GM18498 (cell line): ENCODE measurements at regions not wholly inside any gene's neighbourhood (a gene's known extent, or its start where the extent isn't known, plus 50 kb on each side); places are given as distances from the start of the nearest gene placed in this dataset.

Experiments used
- ATAC-seq: cut with Tn5 transposase; IDR thresholded peaks from one replicate; pipeline ENCODE4 v1.9.1; 2021; ENCODE audit warnings: mild to moderate bottlenecking, moderate library complexity; ENCODE audit not compliant: unreplicated experiment

DNA sequence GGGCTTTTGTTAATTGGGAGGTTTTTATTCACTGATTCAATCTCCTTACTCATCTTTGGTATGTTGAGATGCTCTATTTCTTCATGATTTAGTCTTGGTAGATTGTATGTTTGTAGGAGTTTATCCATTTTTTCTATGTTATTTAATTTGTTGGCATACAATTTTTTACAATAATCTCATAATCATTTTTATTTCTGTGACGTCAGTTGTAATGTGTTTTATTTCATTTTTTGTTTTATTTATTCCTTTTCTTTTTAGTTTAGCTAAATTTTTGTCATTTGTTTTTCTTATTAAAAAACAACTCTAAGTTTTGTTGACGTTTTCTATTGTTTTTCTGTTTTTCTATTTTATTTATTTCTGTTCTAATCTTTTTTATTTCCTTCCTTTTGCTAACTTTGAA is 389.8 kb downstream of the HS3ST3B1 start:
- no peak for ATAC-seq

DNA sequence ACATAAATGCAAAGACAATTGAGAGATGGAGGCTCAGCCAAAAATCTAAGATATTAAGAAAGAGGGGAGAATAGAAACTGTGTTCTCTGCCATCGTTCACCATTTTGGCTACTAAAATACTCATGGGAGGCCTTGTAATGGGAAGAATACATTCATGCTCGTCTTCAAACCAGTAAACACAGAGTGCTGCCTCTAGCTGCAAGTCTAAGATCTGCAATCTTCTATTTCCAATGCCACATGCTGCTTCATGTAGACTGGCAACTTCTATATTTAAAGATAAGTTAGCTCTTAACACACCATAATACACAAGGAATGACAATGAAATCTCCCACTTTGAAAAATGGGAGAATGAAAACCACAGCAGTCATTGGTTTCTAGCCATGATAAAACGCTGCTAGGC is 387.3 kb downstream of the HS3ST3B1 start:
- ATAC-seq, result no peak

DNA sequence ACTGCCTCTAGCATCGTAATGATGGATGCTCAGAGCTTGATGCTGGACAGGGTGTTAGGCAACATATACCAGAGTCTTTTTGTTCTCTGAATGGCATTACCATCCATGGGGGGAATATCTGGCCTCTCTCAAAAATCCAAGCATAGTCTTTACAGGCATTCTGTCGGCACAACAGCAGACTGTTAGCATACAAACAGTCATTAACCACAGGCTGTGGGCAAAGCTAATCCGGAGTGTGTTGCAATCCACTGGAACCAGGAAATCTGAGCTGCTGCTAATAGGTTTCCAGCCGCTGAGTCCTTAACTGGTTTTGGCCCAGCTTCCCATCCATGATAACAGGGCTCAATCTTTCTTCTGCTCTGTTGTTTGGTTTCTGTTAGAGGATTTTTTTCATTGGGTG is 371.9 kb downstream of the HS3ST3B1 start:
- no peak for ATAC-seq

DNA sequence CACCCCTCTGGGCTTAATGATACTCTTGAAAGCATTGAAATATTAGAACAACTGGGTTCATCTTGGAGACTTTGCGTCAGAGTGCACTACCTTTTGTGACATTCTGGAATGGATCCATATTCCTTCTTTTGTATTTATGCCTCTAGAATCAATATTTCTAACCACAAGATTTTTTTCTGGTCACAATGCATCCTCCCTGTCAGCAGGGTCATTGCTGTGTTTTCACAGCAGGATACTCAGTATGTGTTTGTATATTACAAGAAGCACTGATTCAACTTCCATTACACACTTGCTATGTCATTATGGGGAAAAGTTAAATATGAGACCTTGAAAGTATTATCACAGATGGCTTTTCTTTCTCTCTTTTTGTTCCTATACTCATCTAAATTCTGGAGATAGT is 370.0 kb downstream of the HS3ST3B1 start:
- ATAC-seq, result no peak

DNA sequence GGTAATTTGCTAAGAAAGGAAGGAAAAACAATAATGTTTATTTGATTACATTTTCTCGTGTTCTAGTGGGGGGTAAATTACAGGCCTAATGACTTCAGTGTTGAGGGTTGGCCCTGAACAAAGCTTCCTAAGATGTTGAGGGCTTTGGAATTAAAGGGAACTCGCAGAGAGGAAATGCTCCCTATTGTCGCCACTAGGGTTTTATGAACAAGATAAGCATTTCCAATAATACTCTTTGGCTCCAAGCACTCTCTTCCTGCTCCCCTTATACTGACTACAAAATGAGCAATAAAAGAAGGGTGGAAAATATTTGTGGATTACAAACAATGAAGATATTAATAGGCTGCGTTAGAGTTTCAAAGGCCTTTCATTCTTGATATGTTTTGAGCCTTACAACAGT is 363.6 kb downstream of the HS3ST3B1 start:
- no peak for ATAC-seq

DNA sequence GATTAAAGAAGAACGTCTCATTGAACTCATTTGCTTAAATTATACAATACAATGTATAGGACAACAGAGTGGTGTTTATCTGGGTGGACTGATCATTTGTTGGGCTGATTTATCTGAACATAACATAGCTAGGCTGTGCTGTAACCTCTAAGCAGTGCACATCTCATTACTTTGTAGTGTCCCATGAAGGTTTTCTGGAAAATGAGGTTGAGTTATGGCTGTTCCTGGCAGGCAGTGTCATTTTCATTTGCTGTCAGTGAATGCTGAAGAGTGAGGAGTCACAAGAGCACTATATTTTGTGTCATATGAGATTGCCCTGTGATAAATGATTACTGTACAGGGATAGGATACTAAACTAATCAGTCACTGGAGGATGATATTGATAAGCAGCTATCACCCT is 340.2 kb downstream of the HS3ST3B1 start:
- no peak for ATAC-seq

DNA sequence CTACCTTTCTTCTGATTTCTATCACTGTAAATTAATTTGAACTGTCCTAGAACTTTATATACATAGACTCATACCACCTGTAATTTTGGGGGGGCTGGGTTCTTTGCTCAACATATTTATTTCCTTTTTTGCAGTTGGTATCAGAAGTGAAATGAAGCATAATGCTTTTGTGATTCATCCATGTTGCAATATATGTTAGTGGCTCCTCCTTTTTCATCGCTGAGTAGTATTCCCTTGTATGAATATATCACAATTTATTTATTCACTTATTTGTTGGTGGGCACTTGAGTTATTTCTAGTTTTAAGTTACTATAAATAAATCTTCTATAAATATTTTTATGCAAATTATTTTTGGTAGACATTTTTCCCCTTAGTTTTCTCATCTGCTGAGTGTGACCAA is 336.4 kb downstream of the HS3ST3B1 start:
- ATAC-seq, result no peak

DNA sequence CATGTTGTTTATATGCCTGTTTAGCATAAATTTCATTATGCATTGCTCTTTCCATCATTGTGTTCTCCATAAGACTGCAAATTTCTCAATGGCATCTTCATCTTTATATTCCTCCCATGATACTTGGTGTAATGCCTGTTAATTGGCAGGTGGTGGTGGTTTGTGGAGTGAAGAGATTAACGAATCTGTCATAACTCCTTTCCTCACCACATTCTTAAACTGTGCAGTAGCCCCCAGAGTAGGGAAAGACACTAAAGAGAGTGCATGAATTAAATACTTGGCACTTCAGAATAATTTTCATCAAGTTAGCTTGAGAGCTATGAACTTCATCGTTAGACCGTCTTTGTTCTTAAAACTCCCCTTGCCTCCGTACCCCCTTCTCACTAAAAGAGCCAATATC is 329.7 kb downstream of the HS3ST3B1 start:
- no peak for ATAC-seq

DNA sequence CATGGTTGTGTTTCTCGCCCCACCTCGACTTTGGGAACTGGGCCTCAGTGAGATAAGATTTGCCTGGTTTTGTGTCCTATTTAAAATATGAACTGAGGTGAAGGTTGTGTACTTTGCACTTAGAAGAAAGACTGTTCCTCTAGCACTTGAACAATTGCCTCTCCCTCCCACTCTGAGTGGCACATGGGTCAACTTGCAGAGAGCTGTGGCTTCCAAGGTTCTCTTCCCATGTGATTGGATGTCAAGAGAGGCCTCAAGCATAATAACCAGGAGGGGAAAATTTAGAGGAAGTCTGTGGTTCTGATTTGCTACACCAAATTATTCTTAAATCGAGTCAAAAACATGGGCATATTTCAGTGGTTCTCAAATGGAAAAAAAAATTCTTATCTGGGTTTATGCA is 329.2 kb downstream of the HS3ST3B1 start:
- ATAC-seq, result no peak

DNA sequence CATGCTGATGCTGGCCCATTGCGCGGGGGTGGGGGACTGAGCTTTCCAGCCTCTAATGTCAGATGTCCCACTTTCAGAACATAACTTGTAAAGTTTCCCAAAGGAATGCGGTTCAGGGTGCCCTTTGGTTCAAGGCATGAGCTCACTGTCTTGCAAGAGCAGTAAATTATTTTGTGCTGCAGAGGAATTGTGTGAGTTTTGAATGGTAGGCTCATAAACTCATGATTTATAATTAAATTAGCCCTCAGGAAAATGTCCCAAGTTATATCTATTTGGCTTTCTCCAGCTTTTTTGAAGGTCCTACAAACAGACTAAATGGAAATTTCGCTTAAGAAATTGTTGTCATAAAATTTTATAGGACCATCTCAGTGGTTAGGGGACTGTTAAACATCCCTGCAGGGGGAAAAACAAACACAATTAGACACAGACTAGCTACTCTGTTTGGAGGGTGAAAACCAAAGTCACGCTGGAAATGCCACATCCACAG is 321.8 kb downstream of the HS3ST3B1 start:
- ATAC-seq, result no peak

DNA sequence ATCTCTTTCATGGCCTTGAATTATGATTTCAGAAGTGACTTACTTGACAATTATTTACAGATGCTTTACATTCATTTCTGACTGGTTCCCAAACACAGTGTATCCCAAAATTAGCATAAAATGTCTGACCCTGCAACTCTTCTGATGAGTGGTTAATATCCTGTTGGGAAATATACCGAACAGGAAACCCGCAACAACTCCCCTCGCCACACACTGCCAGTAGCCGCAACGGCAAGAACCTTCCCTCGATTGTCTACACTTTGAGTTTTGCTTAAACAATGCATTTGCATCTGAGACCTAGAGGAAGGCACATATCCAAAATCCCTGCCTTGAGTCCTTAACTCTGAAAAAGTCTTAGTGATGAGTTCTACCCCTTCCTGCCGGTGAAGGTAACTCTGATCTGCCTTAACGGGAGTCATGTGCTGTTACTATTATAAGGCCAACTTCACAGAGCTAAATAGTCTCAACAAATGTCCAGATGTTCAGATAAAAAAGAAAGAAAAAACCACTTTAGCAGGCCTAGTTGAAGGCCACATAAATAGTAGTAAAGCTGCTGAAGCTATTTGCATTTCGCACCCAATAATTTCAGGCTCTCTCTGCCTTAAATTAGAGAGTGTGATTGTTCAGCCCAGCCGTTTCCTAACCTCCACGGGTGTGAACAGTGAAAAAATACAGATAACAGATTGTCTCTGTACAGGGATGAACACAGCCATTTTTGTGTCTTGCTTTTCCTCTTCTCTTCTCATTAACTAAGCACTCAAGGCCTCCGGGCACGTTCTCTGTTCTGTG is 321.1 kb downstream of the HS3ST3B1 start:
- no peak for ATAC-seq

DNA sequence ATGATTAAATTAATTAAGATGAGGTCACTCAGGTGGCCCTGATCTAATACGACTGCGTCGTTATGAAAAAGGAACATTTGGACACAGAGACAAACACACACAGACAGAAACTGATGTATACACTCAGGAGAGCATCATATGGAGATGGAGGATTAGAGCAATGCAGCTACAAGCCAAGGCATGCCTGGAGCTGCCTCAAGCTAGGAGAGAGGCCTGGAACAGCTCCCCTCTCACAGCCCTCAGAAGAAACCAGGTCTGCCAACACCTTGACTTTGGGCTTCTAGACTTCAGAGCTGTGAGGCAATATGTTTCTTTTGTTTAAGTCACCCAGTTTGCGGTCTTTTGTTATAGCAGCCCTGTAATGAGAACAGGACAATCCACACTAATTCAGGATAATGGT is 318.9 kb downstream of the HS3ST3B1 start:
- no peak for ATAC-seq

DNA sequence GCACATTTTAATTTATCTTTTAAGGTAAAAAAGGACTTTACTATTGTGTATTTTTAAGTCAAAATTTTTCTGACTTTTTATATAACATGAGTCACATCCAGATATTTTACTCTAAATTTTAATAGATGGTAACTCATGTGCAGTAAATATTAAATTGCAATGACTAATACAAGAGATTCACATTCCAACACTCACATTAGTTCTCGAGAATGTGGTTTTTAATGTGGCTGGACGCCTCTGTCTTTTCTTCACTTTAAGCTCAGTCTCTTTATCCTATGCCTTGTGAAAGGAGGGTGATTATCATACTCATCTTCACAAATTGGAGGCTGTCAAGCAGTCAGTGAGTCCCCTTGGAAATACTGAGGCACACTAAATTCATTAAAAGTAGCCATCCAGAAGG is 315.6 kb downstream of the HS3ST3B1 start:
- no peak for ATAC-seq

DNA sequence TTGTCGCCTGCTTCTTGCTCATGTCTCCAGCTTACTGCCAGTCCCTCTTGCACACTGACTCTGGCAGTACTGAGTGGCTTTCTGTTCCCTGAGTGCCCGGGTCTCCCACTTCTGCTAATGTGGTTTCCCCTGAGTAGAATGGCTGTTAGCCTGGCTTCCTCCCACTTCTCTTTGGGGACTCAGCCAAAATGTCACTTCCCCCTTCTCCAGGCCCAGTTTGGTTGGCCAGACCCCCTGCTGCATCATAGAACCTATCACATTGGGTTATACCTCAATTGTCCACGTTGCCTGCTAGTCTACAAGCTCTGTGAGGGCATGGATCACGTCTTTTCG is 304.4 kb downstream of the HS3ST3B1 start:
- ATAC-seq, result no peak

DNA sequence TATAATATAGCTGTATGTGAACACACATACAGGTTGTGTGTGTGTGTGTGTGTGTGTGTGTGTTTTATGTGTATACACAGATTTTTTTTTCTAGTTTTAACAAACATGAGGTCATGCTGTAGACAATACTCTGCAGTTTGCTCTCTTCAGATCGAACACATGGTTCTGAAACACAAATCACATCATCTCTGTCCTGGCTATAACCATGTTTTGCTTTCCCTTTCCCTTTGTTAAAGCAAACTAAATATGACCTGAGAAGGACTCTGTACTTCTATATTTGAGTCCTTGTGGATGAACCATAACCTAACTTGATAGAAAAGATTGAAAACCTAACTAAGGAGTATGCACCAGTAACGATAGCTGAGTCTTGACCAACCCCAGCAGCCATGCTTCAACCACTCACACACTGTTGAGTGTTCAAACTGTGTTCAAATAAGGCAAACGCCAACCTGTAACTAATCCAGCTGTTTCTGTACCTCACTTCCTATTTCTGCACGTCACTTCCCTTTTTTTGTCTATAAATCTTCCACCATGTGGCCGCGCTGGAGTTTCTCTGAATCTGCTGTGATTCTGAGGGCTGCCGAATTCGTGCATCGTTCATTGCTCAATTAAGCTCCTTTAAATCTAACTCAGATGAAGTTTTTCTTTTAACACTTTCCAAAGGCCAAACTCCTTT is 303.8 kb downstream of the HS3ST3B1 start:
- ATAC-seq, result no peak

DNA sequence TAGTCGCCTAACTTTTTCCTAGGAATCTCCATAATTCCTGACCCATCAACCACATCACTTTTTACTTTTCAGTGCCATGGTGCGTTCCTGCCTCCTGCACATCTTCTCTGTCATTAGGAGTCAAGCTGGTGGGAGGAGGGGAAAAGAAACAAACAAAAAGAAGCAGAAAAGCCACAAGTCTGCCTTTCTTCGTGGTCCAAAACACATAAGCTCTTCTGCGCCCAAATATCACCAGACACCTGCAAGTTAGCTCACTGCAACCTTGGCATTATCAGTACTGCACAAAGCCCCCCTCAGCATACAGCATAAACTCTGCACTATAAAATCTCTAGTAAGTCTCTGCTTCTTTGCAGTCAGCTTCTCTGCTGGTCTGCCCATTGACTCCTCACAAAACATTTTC is 295.3 kb downstream of the HS3ST3B1 start:
- no peak for ATAC-seq

DNA sequence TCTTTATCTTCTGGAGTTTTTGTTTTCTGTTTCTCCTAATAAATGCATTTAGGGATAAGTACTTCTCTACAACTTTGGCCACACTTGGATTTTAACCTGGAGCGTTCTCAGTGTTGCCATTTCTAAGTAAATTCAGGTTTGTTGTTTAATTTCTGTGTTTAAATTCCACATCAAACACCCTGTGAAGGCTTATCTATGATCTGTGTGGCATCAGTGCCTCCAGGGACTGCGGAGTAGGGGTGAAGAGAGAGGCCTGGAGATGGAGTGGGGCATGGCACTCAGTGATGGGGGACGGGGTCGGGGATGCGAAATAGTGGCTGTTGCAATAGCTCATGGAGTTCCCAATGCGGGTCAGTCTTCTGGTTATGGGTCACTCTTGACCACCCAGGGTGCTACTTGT is 294.8 kb downstream of the HS3ST3B1 start:
- ATAC-seq, result no peak

DNA sequence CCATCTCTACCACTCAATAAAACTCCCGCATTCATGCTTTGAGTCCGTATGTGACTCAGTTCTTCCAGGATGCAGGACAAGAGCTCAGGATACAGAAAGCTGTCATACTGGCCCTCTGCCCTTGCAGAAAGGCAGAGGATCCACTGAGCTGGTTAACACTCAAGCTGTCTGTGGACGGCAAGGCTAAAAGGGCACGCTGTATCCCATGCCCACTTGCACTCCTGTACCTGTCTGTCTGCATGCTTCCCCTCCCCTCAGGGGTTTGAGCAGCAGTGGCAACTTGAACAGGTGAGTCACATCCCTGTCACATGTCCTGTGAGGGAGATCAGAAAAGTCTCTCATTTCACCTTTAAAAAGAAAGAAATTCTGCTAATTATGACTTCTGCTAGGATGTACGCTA is 293.8 kb downstream of the HS3ST3B1 start:
- ATAC-seq, result no peak

DNA sequence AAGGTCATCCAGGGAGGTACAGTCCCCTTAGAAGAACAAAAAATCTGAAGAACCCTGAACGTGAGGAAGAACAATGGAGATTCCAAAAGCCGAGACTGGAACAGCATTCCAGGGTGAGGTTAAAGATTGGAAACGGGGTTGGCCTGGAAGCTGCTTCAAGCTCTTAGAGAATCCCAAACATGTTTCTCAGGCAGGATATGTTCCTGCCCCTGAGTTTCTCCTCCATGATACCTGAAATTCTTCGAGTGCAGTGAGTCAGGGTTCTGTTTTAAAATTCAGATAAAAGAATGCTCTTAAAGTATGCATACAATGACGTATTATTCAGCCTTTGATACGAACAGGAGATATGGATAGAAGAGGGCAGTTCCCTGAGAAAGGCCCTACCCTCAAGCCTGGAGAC is 293.1 kb downstream of the HS3ST3B1 start:
- ATAC-seq, result no peak

DNA sequence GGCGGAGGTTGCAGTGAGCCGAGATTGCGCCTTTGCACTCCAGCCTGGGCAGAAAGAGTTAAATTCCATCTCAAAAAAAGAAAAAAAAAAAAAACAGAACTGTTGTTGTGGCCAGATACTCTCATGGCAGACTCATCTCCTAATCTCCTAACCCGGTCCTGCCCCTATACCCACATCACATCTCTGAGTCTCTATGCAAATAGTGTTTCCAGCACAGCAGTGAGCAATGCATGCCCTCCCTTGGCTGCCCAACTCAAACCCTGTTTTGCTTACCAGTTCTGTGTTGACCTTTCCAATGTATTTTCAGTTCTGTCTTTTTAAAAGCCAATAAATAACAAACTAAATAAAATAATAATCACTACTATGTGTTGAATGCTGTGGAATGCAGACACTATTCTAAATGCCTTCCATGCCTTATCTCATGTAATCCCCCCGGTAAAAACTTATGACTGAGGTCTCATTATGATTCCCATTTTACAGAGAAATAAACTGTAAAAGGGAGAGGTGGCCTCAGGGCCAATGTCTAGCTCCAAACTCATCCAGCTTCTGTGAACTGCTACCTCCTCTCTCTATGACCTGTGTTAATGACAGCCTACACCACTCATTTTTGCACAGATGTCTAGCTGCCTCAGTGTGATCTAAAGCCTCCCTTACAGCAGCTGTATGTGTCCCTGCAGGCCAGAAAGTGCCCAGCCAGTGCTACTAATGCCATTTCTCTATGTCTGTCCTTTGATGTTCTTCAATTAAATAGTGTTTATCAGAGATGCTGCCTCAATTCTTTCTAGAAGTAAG is 289.8 kb downstream of the HS3ST3B1 start:
- no peak for ATAC-seq

DNA sequence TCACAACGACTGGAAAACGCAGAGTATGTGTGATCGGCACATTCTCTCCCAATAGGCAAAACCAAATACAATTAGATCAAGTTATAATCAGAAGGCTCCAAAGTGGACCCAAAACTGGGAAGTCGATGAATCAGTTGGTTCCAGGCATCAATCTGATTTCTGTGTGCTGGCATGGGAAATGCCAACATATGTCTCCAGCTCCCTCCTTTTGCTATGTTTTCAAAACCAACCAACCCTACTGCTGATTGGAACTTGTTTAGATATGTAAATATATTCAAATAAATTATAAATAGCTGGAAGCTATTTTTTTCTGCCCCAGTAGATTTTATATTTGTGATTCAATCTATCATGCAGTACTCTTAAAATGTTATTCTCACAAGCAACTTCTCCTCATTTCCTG is 284.2 kb downstream of the HS3ST3B1 start:
- ATAC-seq, result no peak

DNA sequence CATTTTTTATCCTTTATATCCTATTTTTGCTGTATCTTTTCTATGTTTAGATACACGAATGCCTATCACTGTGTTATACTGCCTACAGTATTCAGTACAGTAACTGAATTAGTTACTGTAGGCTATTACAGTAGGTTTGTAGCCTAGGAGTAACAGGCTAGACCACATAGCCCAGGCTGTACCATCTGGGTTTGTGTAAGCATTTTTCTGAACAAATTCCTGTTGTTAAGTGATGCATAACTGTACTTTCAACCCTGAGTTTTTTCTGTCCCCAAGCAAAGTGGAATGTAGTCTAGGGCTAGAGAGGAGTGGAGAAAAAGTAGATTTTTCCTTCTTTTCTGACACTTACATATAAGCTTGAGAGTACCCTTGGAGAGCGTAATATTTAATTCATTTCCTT is 282.1 kb downstream of the HS3ST3B1 start:
- ATAC-seq, result no peak
